HG03097 (cell line): ENCODE measurements at regions not wholly inside any gene's neighbourhood (a gene's known extent, or its start where the extent isn't known, plus 50 kb on each side); places are given as distances from the start of the nearest gene placed in this dataset.

Experiments
- ATAC-seq: cut with Tn5 transposase; IDR thresholded peaks from one replicate; pipeline ENCODE4 v1.9.1; 2021; ENCODE audit not compliant: unreplicated experiment, low FRiP score

DNA sequence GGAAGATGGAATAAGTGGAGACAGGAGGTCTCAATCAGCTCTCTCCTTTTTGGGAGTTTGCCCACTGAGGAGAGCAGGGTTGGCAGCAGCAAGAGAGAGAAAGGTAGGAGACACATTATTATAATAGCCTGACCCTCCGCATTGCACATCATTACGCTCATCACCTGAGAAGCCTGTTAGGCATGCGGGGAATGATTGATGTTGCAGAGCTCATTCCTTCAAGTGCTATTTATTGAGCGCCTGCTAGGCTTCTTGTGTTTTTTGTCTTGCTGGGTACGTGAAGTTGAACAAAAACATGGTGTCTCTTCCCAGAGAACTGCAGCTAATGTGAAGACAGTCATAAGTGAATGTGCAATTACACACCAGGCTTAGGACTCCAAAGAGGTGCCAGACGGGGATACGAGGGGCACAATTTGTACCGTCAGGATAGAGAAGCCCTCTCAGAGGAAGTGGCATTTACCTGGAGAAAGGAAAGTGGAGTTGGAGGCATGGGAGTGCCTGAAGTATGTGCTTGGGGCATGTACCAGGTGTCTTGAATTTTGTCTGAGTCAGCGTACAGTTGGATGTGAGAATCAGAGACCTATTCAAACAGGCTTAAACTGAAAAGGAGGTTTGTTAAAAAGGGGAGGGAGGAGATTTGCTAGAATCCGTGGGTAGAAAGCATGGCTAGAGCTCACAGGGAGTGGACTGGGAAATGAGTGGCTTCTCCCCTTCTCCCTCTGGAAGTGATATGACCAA is 90.2 kb upstream of the SOD3 start:
- no peak for ATAC-seq

DNA sequence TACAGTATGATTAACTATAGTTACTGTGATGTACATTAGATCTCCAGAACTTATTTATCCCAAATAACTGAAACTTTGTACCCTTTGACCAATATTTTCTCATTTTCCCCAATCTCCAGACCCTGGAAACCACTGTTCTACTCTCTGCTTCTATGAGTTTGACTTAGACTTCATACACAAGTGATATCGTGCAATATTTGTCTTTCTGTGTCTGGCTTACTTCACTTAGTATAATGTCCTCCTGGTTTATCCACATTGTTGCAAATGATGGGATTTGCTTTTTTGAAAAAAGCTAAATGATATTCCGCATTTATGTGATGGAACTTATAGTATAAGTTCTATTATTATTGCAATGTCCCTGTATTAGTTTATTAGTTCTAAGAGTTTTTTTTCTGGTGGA is 81.8 kb upstream of the SOD3 start:
- no peak for ATAC-seq

- no peak for ATAC-seq
Measured at GRCh38 chr4:24719615-24720014, 75.8 kb upstream of the SOD3 start.

GRCh38 chr4:24720436-24720835 is 74.9 kb upstream of the SOD3 start:
- ATAC-seq, result no peak

DNA sequence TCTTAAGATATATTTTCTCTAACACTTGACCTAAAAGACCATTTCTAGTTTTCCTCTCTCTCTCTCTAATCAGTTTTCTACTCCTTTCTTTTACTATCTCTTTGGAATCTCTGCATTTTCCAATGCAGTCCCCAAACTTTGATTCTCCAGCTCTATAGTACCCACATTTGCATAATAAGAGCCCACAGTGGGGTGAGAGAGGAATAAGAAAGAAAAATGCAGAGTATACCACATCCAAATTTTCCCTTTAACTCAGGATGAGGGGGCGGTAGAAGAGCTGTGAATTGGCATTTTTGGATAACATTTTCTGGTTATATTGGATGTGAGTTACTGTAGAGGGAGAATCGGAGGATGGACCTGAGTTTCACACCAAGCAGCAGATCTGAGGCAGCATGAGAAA is 74.4 kb upstream of the SOD3 start:
- ATAC-seq, result no peak

- no peak for ATAC-seq
Measured at GRCh38 chr4:24722026-24722568, 73.3 kb upstream of the SOD3 start.

GRCh38 chr4:24727390-24728224 is 67.8 kb upstream of the SOD3 start:
- no peak for ATAC-seq

- no peak for ATAC-seq
Measured at GRCh38 chr4:24729119-24729730, 66.1 kb upstream of the SOD3 start.

GRCh38 chr4:24730256-24731001 is 64.9 kb upstream of the SOD3 start:
- no peak for ATAC-seq

- ATAC-seq, result no peak
Measured at GRCh38 chr4:24731448-24731847, 63.9 kb upstream of the SOD3 start.

DNA sequence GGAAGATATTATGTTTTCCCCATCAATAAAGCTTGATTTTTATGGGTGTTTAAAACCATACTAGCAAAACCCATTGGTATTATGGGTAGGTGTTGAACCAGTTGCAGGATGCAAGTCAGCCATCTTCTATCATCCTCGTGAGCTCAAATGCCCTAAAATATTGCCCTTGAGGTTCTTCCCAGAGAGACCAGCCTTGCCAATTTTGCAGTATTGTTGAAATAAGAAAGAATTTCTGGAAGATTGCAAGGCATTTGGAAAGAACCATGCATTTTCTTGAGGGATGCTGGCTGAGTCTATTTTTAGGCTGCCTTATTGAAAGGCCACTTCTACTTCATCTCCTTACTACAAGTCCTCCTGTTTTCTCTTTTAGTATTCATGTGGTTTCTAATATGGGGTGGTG is 60.9 kb upstream of the SOD3 start:
- ATAC-seq, result no peak

DNA sequence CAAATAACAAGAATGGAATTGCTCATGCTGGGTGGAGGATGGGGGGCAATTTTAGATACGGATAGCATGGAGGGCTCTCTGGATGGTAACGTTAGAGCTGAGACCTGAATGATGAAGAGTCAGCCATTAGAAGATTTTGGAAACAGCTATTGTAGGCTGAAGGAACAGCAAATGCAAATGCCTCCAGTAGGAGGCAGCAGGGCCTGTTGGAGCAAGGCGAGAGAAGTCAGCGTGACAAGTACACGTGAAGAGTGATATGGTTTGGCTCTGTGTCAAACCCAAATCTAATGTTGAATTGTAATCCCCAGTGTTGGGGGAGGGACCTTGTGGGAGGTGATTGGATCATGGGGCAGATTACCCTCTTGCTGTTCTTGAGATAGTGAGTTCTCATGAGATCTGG is 59.3 kb upstream of the SOD3 start:
- ATAC-seq, result no peak

DNA sequence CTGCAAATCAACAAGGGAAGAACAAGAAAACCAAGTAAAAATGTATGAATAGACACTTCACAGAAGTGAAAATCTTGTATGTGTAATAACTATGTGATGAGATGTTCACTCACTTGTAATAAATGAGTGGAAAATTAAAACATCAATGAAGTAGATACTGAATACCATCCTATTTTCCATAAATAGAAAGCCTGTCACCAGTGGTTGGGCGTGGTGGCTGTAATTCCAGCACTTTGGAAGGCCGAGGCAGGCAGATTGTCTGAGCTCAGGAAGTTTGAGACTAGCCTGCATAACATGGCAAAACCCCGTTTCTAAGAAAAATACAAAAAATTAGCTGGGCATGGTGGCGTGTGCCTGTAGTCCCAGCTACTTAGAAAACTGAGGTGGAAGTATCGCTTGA is 53.5 kb upstream of the SOD3 start:
- ATAC-seq, result no peak

DNA sequence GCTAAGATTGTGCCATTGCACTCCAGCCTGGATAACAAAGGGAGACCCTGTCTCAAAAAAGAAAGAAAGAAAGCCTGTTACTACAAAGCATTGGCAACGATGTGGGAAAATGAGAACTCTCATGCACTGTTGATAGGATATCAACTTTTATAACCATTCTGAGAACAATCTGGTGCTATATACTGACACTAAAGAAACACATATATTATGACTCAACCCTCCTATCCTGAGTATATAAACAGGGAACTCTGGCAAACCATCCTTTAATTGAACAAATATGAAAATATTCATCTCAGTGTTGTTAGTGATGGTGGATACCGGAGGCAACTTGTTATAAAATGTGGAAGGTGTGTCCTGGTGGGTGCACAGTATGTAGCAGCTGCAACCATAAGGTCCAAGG is 53.0 kb upstream of the SOD3 start:
- no peak for ATAC-seq

- ATAC-seq, result no peak
Measured at GRCh38 chr4:24742773-24743172, 52.6 kb upstream of the SOD3 start.

DNA sequence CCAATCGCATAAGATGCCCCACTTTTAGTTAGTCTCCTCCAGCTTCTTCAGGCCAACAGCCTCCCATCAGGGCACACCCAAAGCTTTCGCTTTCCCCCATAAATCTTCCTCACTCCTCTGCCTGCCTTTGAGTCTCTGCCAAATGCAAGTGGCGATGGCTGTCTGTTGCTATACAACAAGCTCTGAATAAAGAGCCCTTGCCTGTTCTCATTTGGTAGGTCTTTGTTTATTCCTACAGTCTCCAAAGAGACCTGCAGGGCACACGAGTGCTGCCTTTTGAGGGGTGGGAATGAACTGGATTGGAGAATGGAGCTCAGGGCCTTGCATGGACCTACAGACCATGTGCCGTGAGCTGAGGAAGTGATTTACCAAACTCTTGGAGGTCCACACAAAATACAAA is 52.2 kb upstream of the SOD3 start:
- no peak for ATAC-seq

DNA sequence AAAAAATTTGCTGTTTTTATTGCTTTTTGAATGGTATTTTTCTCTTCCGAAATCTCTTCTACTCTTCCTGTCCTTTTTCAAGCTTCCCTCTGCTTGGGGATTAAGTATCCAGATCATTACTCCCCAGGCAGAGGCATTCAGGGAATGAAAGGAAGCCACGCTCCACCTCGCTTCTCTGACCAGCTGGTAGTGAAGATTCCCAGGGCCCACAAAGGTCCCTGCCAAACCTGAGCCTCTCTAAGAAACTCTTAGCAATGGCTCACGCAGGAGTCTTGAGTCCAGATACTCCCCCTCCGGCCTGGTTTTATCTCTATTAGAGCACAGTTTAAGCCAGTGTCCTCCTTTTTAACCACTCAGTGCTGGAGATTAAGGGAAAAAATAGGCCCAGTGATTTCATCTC is 51.4 kb upstream of the SOD3 start:
- ATAC-seq, result no peak

DNA sequence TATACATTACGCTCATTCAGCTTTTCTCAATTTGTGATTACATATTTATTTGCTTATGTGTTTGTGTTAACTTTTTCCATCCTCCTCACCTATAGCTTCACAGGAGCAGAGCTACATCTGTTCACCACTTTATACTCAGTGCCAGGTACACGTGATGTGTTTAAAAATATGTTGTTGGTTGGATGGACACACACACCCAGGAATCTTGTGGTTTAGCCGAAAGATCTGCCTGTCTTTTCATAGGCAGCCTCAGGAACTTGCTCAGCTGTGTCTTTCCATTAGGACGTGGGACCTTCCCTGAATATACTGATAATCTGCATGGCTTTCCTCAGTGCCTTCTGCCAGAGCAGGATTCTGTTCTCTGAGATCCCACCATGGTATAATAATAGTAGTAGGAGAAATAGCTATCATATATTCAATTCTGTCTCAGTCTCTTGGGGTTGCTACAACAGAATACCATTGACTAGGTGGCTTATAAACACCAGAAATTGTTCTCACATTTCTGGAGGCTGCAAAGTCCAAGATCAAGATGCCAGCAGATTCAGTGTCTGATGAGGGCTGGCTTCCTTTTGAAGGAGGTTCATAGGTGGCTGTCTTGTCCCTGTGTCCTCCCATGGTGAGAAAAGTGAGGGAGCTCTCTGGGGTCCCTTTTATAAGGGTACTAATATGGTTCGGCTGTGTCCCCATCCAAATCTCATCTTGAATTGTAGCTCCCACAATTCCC is 50.0 kb upstream of the SOD3 start:
- no peak for ATAC-seq
